WTC11 (cell line): ENCODE measurements at regions not wholly inside any gene's neighbourhood (a gene's known extent, or its start where the extent isn't known, plus 50 kb on each side); places are given as distances from the start of the nearest gene placed in this dataset.

Source experiments
- ATAC-seq: fragments of 200-7000 bp; cut with Tn5 transposase; 2 replicates; pipeline ENCODE4 v1.10.0; 2021; ENCODE audit warnings: mild to moderate bottlenecking, moderate library complexity
- CTCF ChIA-PET: fragments of 300-600 bp; sonication (Branson Sonifier 250); formaldehyde crosslinking; loops from one replicate; lab custom pipeline; 2021; ENCODE audit warnings: antibody characterized with exemption; lab: Charles Lee
- POLR2A ChIA-PET: fragments of 350-600 bp; sonication (Branson Sonifier 250); formaldehyde crosslinking; loops from one replicate; lab custom pipeline; 2021; ENCODE audit warnings: antibody characterized with exemption; lab: Charles Lee
- DNase-seq: peaks from one replicate; pipeline ENCODE4 v3.0.0; 2021; ENCODE audit warnings: low spot score
- H3K27ac Mint-ChIP-seq: 2 replicates; pipeline ENCODE4 v1.8.0; 2021; ENCODE audit warnings: mixed read lengths
- H3K27me3 Mint-ChIP-seq: 2 replicates; pipeline ENCODE4 v1.8.0; 2021; ENCODE audit warnings: low read depth, mild to moderate bottlenecking, moderate library complexity, mixed read lengths
- H3K36me3 Mint-ChIP-seq: 2 replicates; pipeline ENCODE4 v1.8.0; 2021; ENCODE audit warnings: mixed read lengths
- H3K4me1 Mint-ChIP-seq: 2 replicates; pipeline ENCODE4 v1.8.0; 2022; ENCODE audit warnings: mixed read lengths
- H3K4me3 Mint-ChIP-seq: 2 replicates; pipeline ENCODE4 v1.8.0; 2021; ENCODE audit warnings: mild to moderate bottlenecking, moderate library complexity, mixed read lengths
- H3K9me3 Mint-ChIP-seq: 2 replicates; pipeline ENCODE4 v1.8.0; 2021; ENCODE audit warnings: mixed read lengths
- AFF4 ChIP-seq: sonication (generic); formaldehyde crosslinking; IDR thresholded peaks from 2 replicates; pipeline ENCODE4 v1.8.1; 2023; ENCODE audit warnings: mild to moderate bottlenecking, missing genetic modification reagents, borderline replicate concordance
- ELF4 ChIP-seq: sonication (generic); formaldehyde crosslinking; IDR thresholded peaks from 2 replicates; pipeline ENCODE4 v1.8.1; 2022; ENCODE audit warnings: low read depth, mild to moderate bottlenecking, moderate library complexity, missing genetic modification reagents
- FOXP4 ChIP-seq: sonication (generic); formaldehyde crosslinking; IDR thresholded peaks from 2 replicates; pipeline ENCODE4 v1.8.0; 2022; ENCODE audit warnings: mild to moderate bottlenecking, missing genetic modification reagents
- HMGA2 ChIP-seq: fragments of 250-450 bp; sonication (Bioruptor Pico); IDR thresholded peaks from 2 replicates; pipeline ENCODE4 v1.4.0; 2021; ENCODE audit warnings: mild to moderate bottlenecking, moderate library complexity
- HMGXB4 ChIP-seq: sonication (generic); formaldehyde crosslinking; IDR thresholded peaks from 2 replicates; pipeline ENCODE4 v1.8.1; 2023; ENCODE audit warnings: mild to moderate bottlenecking, moderate library complexity, missing genetic modification reagents
- MXD4 ChIP-seq: fragments of 250-450 bp; sonication (Bioruptor Pico); IDR thresholded peaks from 2 replicates; pipeline ENCODE4 v1.8.0; 2021; ENCODE audit warnings: mild to moderate bottlenecking, moderate library complexity, borderline replicate concordance
- NR1H2 ChIP-seq: sonication (generic); formaldehyde crosslinking; IDR thresholded peaks from 2 replicates; pipeline ENCODE4 v1.9.0; 2021; ENCODE audit warnings: mild to moderate bottlenecking, moderate library complexity, missing genetic modification reagents
- NR2C2 ChIP-seq: sonication (generic); formaldehyde crosslinking; IDR thresholded peaks from 2 replicates; pipeline ENCODE4 v1.8.0; 2022; ENCODE audit warnings: mild to moderate bottlenecking, missing genetic modification reagents
- PRDM15 ChIP-seq: sonication (generic); formaldehyde crosslinking; IDR thresholded peaks from 2 replicates; pipeline ENCODE4 v1.8.0; 2022; ENCODE audit warnings: missing genetic modification reagents
- PRRX2 ChIP-seq: fragments of 250-450 bp; sonication (Bioruptor Pico); IDR thresholded peaks from 2 replicates; pipeline ENCODE4 v1.8.0; 2021; ENCODE audit warnings: mild to moderate bottlenecking
- SOX15 ChIP-seq: fragments of 250-450 bp; sonication (Bioruptor Pico); IDR thresholded peaks from 2 replicates; pipeline ENCODE4 v1.9.0; 2021; ENCODE audit warnings: mild to moderate bottlenecking
- ZNF263 ChIP-seq: sonication (generic); formaldehyde crosslinking; IDR thresholded peaks from 2 replicates; pipeline ENCODE4 v1.8.1; 2022; ENCODE audit warnings: low read depth, mild to moderate bottlenecking, moderate library complexity, missing genetic modification reagents
- ZNF425 ChIP-seq: fragments of 250-450 bp; sonication (Bioruptor Pico); conservative IDR thresholded peaks from 2 replicates; pipeline ENCODE4 v1.9.0; 2021; ENCODE audit warnings: mild to moderate bottlenecking

- DNase-seq (no peak), ATAC-seq (no peak)
- Mint-ChIP-seq H3K36me3 (no peaks in the 10 kb centered on the region), H3K27ac (no peak overlapping the region), H3K9me3 (no peaks in the 10 kb centered on the region), H3K27me3 (no peaks in the 10 kb centered on the region), H3K4me1 (peaks cover 3% of the 10 kb centered on the region; the same call in 1 of the 2 replicates), H3K4me3 (no peak overlapping the region)
- TF ChIP-seq SOX15 (CRISPR knock-in tag): no peak
- no peak for TF ChIP-seq NR1H2 (CRISPR knock-in tag)
- TF ChIP-seq ELF4 (CRISPR knock-in tag): no peak
- TF ChIP-seq ZNF425 (CRISPR knock-in tag): no peak
- ChIA-PET POLR2A (no interaction called here), CTCF (no interaction called here)
Observed at GRCh38 chrX:125108921-125109320, 210.8 kb upstream of the TEX13C start.

GRCh38 chrX:125131164-125131563, 188.5 kb upstream of the TEX13C start:
- ATAC-seq (0 out of 2 replicates have a peak, but pooled peaks have one; percentile 38), DNase-seq (no peak)
- TF ChIP-seq FOXP4 (CRISPR knock-in tag) (no peak), HMGA2 (CRISPR knock-in tag) (no peak), PRRX2 (CRISPR knock-in tag) (no peak), NR2C2 (no peak), NR1H2 (CRISPR knock-in tag) (no peak), MXD4 (CRISPR knock-in tag) (no peak), PRDM15 (CRISPR knock-in tag) (no peak), ZNF263 (CRISPR knock-in tag) (no peak), SOX15 (CRISPR knock-in tag) (no peak), AFF4 (CRISPR knock-in tag) (no peak), HMGXB4 (CRISPR knock-in tag) (no peak)
- no peak overlapping the region for H3K4me3 Mint-ChIP-seq
- peaks cover 3% of the 10 kb centered on the region for H3K36me3 Mint-ChIP-seq
- H3K4me1 Mint-ChIP-seq: 0 out of 2 replicates have a peak, but pooled peaks cover 5% of the 10 kb centered on the region
- H3K27ac Mint-ChIP-seq: no peak overlapping the region
- POLR2A ChIA-PET: no interaction called here
- H3K27me3 Mint-ChIP-seq: no peaks in the 10 kb centered on the region
- CTCF ChIA-PET: interaction anchor here (0.5 to 1.4 kb wide), 4 partner anchors 73 to 1171 kb away, joined by 3 to 6 read pairs (median 4); no protein-coding TSS in a partner anchor
- H3K9me3 Mint-ChIP-seq: peaks cover 5% of the 10 kb centered on the region
